Fibroblast of mammary gland (primary cell): ENCODE measurements at regions not wholly inside any gene's neighbourhood (a gene's known extent, or its start where the extent isn't known, plus 50 kb on each side); places are given as distances from the start of the nearest gene placed in this dataset.

ENCODE experiments used
- DNase-seq: peaks from one replicate; pipeline ENCODE4 v3.0.0-alpha.2; 2010; ENCODE audit warnings: low read depth
- H3K4me3 ChIP-seq: 2 replicates; pipeline ENCODE4 v1.5.1; 2011; ENCODE audit warnings: low read depth, mild to moderate bottlenecking, low read length, moderate library complexity; ENCODE audit not compliant: control insufficient read depth
- TF ChIP-seq, protein P1 (sequence below): conservative IDR thresholded peaks from 2 replicates; pipeline ENCODE4 v1.5.1; 2011; ENCODE audit warnings: low read depth, low read length, inconsistent platforms; ENCODE audit not compliant: control insufficient read depth, insufficient read depth

DNA sequence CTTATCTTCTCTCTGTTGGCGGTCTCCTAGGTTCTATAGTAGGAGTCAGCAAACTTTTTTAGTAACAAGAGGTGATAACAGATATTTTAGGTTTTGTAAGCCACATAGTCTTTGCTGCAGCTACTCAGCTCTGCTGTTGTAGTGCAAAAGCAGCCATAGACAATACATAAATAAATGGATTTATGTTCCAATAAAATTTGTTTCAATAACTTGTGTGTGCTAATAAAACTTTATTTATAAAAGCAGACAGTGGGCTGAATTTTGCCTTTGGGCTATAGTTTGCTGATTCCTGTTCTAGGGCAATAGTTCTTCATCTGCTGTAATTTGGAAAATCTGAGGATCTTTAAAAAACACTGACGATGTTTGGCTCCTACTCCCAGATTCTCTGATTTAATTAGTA, 469.4 kb upstream of the TNC start:
- TF ChIP-seq, protein P1, sequence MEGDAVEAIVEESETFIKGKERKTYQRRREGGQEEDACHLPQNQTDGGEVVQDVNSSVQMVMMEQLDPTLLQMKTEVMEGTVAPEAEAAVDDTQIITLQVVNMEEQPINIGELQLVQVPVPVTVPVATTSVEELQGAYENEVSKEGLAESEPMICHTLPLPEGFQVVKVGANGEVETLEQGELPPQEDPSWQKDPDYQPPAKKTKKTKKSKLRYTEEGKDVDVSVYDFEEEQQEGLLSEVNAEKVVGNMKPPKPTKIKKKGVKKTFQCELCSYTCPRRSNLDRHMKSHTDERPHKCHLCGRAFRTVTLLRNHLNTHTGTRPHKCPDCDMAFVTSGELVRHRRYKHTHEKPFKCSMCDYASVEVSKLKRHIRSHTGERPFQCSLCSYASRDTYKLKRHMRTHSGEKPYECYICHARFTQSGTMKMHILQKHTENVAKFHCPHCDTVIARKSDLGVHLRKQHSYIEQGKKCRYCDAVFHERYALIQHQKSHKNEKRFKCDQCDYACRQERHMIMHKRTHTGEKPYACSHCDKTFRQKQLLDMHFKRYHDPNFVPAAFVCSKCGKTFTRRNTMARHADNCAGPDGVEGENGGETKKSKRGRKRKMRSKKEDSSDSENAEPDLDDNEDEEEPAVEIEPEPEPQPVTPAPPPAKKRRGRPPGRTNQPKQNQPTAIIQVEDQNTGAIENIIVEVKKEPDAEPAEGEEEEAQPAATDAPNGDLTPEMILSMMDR = no peak
- no peak overlapping the region for H3K4me3 ChIP-seq
- DNase-seq = no peak

DNA sequence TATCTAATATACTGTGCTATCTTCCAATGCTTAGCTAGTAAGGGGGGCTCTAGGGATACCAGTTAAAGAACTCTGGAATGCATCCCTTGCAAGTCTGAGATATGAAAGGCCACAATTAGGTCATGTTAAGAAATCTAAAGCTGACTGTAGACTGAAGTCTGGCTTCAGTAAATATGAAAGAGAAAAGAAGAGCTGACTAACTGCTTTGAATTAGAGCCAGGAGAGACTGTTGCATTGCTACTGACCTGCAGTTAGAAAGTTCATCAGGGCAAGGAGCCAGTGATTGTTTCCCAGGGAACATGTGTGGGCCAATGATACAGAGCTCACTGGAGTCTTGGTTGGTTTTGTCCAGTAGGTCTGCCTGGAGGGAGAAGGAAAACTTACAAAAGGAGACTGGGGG, 472.1 kb upstream of the TNC start:
- TF ChIP-seq, protein P1 = no peak
- peak; percentile 99 for DNase-seq
- no peak overlapping the region for H3K4me3 ChIP-seq

DNA sequence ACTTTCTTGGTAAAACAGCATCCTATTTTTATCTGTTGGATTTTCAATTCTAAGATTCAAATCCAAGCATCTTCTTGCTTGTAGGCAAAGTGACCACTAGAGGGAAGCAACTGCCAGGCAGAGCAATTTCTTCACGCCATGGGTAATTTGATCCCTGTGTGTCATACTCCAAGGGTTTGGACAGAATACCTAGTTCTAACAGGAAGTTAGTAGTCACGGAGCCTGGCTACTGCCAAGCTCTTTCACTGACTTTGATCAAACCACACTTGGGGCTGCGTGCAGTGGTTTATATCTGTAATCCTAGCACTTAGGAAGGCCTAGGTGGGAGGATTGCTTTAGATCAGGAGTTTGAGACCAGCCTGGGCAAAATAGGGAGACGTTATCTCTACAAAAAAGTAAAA, 473.6 kb upstream of the TNC start:
- TF ChIP-seq, protein P1 = peak; percentile 99
- DNase-seq = peak; percentile 100
- no peak overlapping the region for H3K4me3 ChIP-seq

DNA sequence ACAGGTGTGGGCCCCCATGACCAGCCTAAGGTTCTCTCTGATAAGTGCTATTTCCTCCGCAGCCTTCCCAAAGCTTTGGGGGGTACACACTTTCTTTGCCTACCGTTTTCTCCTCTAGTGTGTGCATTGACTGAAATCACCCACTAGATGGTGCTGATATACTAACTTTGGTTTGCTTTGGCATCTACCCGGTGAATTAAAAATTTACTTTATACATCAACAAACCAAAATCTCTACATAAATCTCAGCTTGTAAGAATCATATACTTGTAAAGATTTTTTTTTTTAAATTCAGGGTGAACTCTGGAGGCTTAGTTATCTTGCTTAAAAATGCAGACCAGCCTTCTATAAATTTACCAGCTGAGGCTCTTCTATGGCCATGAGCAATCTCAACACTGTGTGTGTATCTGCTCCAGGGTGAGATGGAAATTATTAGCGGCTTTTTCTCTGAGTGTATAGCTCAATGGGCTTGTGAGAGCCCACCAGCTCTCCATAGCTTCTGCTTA, 475.7 kb upstream of the TNC start:
- DNase-seq = peak; percentile 72
- TF ChIP-seq, protein P1 = peak; percentile 89
- no peak overlapping the region for H3K4me3 ChIP-seq

DNA sequence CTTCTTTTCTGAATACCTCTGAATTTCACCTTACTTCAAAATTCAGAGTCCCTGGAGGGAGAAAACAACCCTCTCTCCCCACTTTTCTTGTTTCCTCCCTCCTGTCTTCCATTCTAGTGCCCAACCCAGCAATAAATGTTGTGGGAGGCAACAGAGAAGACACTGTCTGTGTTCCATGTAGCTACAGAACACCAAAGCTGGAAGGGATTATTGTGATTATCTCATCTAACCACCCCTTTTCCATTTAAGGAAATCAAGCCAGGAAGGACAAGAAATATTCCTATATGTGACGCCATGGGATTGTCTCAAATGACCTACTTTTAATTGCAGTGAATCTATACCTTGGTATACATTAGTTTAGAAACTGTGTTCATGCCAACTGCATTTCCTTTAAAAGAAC, 476.6 kb upstream of the TNC start:
- TF ChIP-seq, protein P1 = no peak
- DNase-seq = peak; percentile 51
- H3K4me3 ChIP-seq = no peak overlapping the region

DNA sequence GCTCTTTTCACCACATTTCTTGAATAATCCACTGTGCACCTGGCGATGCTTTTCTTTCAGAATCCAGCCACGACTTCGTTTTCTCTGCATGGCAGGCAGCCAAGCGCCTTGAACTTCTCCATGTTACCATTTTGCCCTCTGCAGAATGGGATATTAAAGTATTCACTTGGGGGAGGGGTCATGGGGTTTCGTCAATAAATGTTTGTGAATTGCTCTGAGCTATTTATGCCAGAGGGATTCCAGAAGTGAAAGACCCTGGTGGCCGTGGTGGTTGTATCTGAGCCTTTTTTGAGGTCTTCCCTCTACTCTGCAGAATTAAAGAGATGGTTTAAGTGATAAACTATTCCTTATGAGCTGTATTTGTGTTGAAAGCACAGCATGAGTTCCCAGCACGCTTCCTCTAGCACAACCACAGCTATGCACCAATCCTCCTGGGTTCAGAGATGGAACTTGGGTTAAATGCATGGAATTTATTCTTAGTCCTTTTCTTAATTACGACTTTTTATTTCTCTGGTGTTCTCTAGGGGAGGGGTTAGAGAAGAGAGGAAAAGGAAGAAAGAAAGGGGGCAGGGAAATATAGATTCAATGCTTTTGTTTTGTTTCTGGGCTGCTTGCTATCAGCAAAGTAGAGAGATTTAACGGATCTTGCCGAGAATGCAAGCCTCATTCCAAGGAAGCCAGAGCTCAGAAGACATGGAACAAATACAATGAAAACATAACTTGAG, 478.2 kb upstream of the TNC start:
- TF ChIP-seq, protein P1 = no peak
- H3K4me3 ChIP-seq = peak overlapping the region; percentile 57
- DNase-seq = peak; percentile 97
